ENCODE measurements at regions not wholly inside any gene's neighbourhood (a gene's known extent, or its start where the extent isn't known, plus 50 kb on each side); places are given as distances from the start of the nearest gene placed in this dataset.

DNA sequence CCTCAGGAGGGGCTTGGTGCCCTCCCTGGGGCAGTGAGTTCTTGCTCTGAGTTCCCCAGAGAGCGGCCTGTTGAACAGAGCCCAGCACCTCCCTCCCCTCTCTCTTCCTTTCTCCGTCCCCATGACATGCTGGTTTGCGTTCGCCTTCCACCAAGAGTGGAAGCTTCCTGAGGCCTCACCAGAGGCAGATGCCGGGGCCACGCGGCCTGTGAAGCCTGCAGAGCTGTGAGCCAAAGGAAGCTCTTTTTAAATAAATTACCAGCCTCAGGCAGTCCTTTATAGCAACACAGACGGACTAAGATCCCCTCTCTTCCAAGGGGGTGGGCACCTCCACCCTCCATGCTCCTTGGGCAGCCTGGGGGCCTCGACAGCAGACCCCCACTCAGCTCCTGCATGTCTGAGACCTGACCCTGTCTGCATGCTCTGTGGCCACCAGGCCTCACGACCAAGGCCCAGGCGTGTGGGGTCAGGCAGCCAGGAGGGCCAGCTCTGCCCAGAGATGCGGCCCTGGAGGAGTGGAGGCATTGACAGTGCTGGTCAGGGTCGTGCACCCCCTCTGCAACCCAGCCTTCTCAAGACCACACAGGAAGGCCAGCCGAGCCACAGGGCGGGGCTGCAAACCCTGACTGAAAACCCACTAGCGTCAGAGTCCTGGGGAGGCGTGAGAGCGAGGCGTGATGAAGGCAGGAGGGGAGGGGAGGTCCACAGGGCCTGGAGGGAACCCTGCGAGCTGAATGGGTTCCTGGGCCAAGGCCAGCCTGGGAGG is 54.6 kb upstream of the ADGRA1 start:
- Histone ChIP-seq H3K14ac (ENCODE audit: low read length in 2 of 2) (no peak overlapping the region), H4K8ac (ENCODE audit: low read length) (no peak overlapping the region), H2BK12ac (ENCODE audit: low read length in 2 of 2) (no peak overlapping the region), H3K27ac (ENCODE audit: low read length, poor library complexity, severe bottlenecking) (no peak overlapping the region), H2BK15ac (ENCODE audit: low read depth, poor library complexity, severe bottlenecking) (no peak overlapping the region), H3K4me2 (ENCODE audit: low read length, poor library complexity, severe bottlenecking) (no peak overlapping the region), H3K36me3 (ENCODE audit: control insufficient read depth in 1 of 2, insufficient read depth in 2 of 2, low read depth in 1 of 2, low read length in 2 of 2) (no peaks in the 10 kb centered on the region), H3K4me3 (ENCODE audit: insufficient read depth in 1 of 2, low read depth in 1 of 2, low read length in 2 of 2) (no peak overlapping the region), H3K27me3 (ENCODE audit: control insufficient read depth in 1 of 2, insufficient read depth in 1 of 2, low read length in 2 of 2) (peaks cover 15 to 78% of the 10 kb centered on the region in 2 experiments), H3K4ac (ENCODE audit: low read depth in 1 of 2, low read length in 2 of 2) (no peak overlapping the region), H3K79me1 (replicated peaks; ENCODE audit: low read length, poor library complexity, severe bottlenecking) (no peaks in the 10 kb centered on the region), H2BK5ac (ENCODE audit: low read depth, low read length, poor library complexity, severe bottlenecking) (no peak overlapping the region), H3K18ac (ENCODE audit: low read depth in 1 of 2, low read length in 2 of 2) (no peak overlapping the region), H3K23ac (ENCODE audit: low read length in 2 of 2) (no peak overlapping the region), H3K9ac (ENCODE audit: low read length) (no peak overlapping the region), H2AFZ (ENCODE audit: low read depth, low read length) (no peak overlapping the region), H3K9me3 (ENCODE audit: control insufficient read depth, low read length) (no peaks in the 10 kb centered on the region), H2AK5ac (ENCODE audit: low read length, severe bottlenecking) (no peak overlapping the region), H4K91ac (ENCODE audit: low read length) (no peak overlapping the region), H3K4me1 (ENCODE audit: control insufficient read depth, insufficient read depth, low read depth, low read length) (no peaks in the 10 kb centered on the region), H2BK120ac (ENCODE audit: low read depth, low read length) (no peak overlapping the region)
- DNase-seq = no peak
- WGBS = 82% methylated on average over 16 of the region's 20 CpGs

GRCh38 chr10:133032231-133032630 is 55.5 kb upstream of the ADGRA1 start:
- Histone ChIP-seq H3K36me3 (ENCODE audit: control insufficient read depth in 1 of 2, insufficient read depth in 2 of 2, low read depth in 1 of 2, low read length in 2 of 2) (no peaks in the 10 kb centered on the region), H3K18ac (ENCODE audit: low read depth in 1 of 2, low read length in 2 of 2) (no peak overlapping the region), H3K14ac (ENCODE audit: low read length in 2 of 2) (no peak overlapping the region), H3K79me1 (replicated peaks; ENCODE audit: low read length, poor library complexity, severe bottlenecking) (no peaks in the 10 kb centered on the region), H2BK120ac (ENCODE audit: low read depth, low read length) (no peak overlapping the region), H4K8ac (ENCODE audit: low read length) (no peak overlapping the region), H2BK5ac (ENCODE audit: low read depth, low read length, poor library complexity, severe bottlenecking) (no peak overlapping the region), H3K9ac (ENCODE audit: low read length) (no peak overlapping the region), H2AFZ (ENCODE audit: low read depth, low read length) (no peak overlapping the region), H4K91ac (ENCODE audit: low read length) (no peak overlapping the region), H2AK5ac (ENCODE audit: low read length, severe bottlenecking) (no peak overlapping the region), H3K9me3 (ENCODE audit: control insufficient read depth, low read length) (no peaks in the 10 kb centered on the region), H3K4me3 (ENCODE audit: insufficient read depth in 1 of 2, low read depth in 1 of 2, low read length in 2 of 2) (no peak overlapping the region), H2BK12ac (ENCODE audit: low read length in 2 of 2) (no peak overlapping the region), H3K4ac (ENCODE audit: low read depth in 1 of 2, low read length in 2 of 2) (no peak overlapping the region), H3K27ac (ENCODE audit: low read length, poor library complexity, severe bottlenecking) (no peak overlapping the region), H2BK15ac (ENCODE audit: low read depth, poor library complexity, severe bottlenecking) (no peak overlapping the region), H3K27me3 (ENCODE audit: control insufficient read depth in 1 of 2, insufficient read depth in 1 of 2, low read length in 2 of 2) (peaks cover 22 to 76% of the 10 kb centered on the region in 2 experiments), H3K4me2 (ENCODE audit: low read length, poor library complexity, severe bottlenecking) (no peak overlapping the region), H3K4me1 (ENCODE audit: control insufficient read depth, insufficient read depth, low read depth, low read length) (peaks cover 2% of the 10 kb centered on the region), H3K23ac (ENCODE audit: low read length in 2 of 2) (no peak overlapping the region)
- 93% methylated on average over 13 of the region's 13 CpGs for WGBS
- no peak for DNase-seq

- Histone ChIP-seq H3K14ac (ENCODE audit: low read length in 2 of 2) (no peak overlapping the region), H3K36me3 (ENCODE audit: control insufficient read depth in 1 of 2, insufficient read depth in 2 of 2, low read depth in 1 of 2, low read length in 2 of 2) (no peaks in the 10 kb centered on the region), H3K4me3 (ENCODE audit: insufficient read depth in 1 of 2, low read depth in 1 of 2, low read length in 2 of 2) (no peak overlapping the region), H3K9ac (ENCODE audit: low read length) (no peak overlapping the region), H3K4me1 (ENCODE audit: control insufficient read depth, insufficient read depth, low read depth, low read length) (peaks cover 7% of the 10 kb centered on the region), H3K4ac (ENCODE audit: low read depth in 1 of 2, low read length in 2 of 2) (no peak overlapping the region), H3K27ac (ENCODE audit: low read length, poor library complexity, severe bottlenecking) (no peak overlapping the region), H3K79me1 (replicated peaks; ENCODE audit: low read length, poor library complexity, severe bottlenecking) (no peaks in the 10 kb centered on the region), H2BK12ac (ENCODE audit: low read length in 2 of 2) (no peak overlapping the region), H4K8ac (ENCODE audit: low read length) (no peak overlapping the region), H3K4me2 (ENCODE audit: low read length, poor library complexity, severe bottlenecking) (no peak overlapping the region), H2BK5ac (ENCODE audit: low read depth, low read length, poor library complexity, severe bottlenecking) (no peak overlapping the region), H2AK5ac (ENCODE audit: low read length, severe bottlenecking) (no peak overlapping the region), H2BK15ac (ENCODE audit: low read depth, poor library complexity, severe bottlenecking) (no peak overlapping the region), H3K27me3 (ENCODE audit: control insufficient read depth in 1 of 2, insufficient read depth in 1 of 2, low read length in 2 of 2) (peaks cover 26 to 74% of the 10 kb centered on the region in 2 experiments), H2BK120ac (ENCODE audit: low read depth, low read length) (no peak overlapping the region), H3K18ac (ENCODE audit: low read depth in 1 of 2, low read length in 2 of 2) (no peak overlapping the region), H2AFZ (ENCODE audit: low read depth, low read length) (no peak overlapping the region), H3K23ac (ENCODE audit: low read length in 2 of 2) (no peak overlapping the region), H3K9me3 (ENCODE audit: control insufficient read depth, low read length) (no peaks in the 10 kb centered on the region), H4K91ac (ENCODE audit: low read length) (no peak overlapping the region)
- DNase-seq = no peak
- WGBS = 78% methylated on average over 19 of the region's 19 CpGs
These were observed 56.1 kb upstream of the ADGRA1 start for GRCh38 chr10:133031541-133032125.

- no peak overlapping the region for H3K18ac ChIP-seq (ENCODE audit: low read depth in 1 of 2, low read length in 2 of 2)
- no peak overlapping the region for H2BK5ac ChIP-seq (ENCODE audit: low read depth, low read length, poor library complexity, severe bottlenecking)
- no peak for DNase-seq
- H3K9ac ChIP-seq (ENCODE audit: low read length) = no peak overlapping the region
- H3K4me2 ChIP-seq (ENCODE audit: low read length, poor library complexity, severe bottlenecking) = no peak overlapping the region
- H3K79me1 ChIP-seq (replicated peaks; ENCODE audit: low read length, poor library complexity, severe bottlenecking) = no peaks in the 10 kb centered on the region
- H4K91ac ChIP-seq (ENCODE audit: low read length) = no peak overlapping the region
- no peak overlapping the region for H3K4ac ChIP-seq (ENCODE audit: low read depth in 1 of 2, low read length in 2 of 2)
- H3K36me3 ChIP-seq (ENCODE audit: control insufficient read depth in 1 of 2, insufficient read depth in 2 of 2, low read depth in 1 of 2, low read length in 2 of 2) = no peaks in the 10 kb centered on the region
- 67% methylated on average over 28 of the region's 28 CpGs for WGBS
- no peaks in the 10 kb centered on the region for H3K9me3 ChIP-seq (ENCODE audit: control insufficient read depth, low read length)
- no peak overlapping the region for H3K27ac ChIP-seq (ENCODE audit: low read length, poor library complexity, severe bottlenecking)
- H3K23ac ChIP-seq (ENCODE audit: low read length in 2 of 2) = no peak overlapping the region
- H2AK5ac ChIP-seq (ENCODE audit: low read length, severe bottlenecking) = no peak overlapping the region
- no peak overlapping the region for H4K8ac ChIP-seq (ENCODE audit: low read length)
- H3K4me1 ChIP-seq (ENCODE audit: control insufficient read depth, insufficient read depth, low read depth, low read length) = peaks cover 13% of the 10 kb centered on the region
- no peak overlapping the region for H3K4me3 ChIP-seq (ENCODE audit: insufficient read depth in 1 of 2, low read depth in 1 of 2, low read length in 2 of 2)
- H3K27me3 ChIP-seq (ENCODE audit: control insufficient read depth in 1 of 2, insufficient read depth in 1 of 2, low read length in 2 of 2) = peaks cover 33 to 74% of the 10 kb centered on the region in 2 experiments
- H2BK15ac ChIP-seq (ENCODE audit: low read depth, poor library complexity, severe bottlenecking) = no peak overlapping the region
- H2BK120ac ChIP-seq (ENCODE audit: low read depth, low read length) = no peak overlapping the region
- H2AFZ ChIP-seq (ENCODE audit: low read depth, low read length) = no peak overlapping the region
- no peak overlapping the region for H3K14ac ChIP-seq (ENCODE audit: low read length in 2 of 2)
- H2BK12ac ChIP-seq (ENCODE audit: low read length in 2 of 2) = no peak overlapping the region
These were observed 56.9 kb upstream of the ADGRA1 start for GRCh38 chr10:133030781-133031180.

Measured in mesenchymal stem cell (in vitro differentiated cells and primary cell).